Caco-2 (cell line): ENCODE measurements at regions not wholly inside any gene's neighbourhood (a gene's known extent, or its start where the extent isn't known, plus 50 kb on each side); places are given as distances from the start of the nearest gene placed in this dataset.

Experiments
- BruUV-seq: library from RNA; stranded (reverse); fragments of 400-500 nt; replicated peaks from 2 replicates; lab custom pipeline; 2021; lab: Mats Ljungman, UMichigan
- CTCF ChIA-PET: fragments of 300-600 bp; sonication (Branson Sonifier 250); formaldehyde crosslinking; loops from one replicate; lab custom pipeline; 2022; ENCODE audit warnings: antibody characterized with exemption; lab: Charles Lee
- POLR2A ChIA-PET: fragments of 300-600 bp; sonication (Branson Sonifier 250); formaldehyde crosslinking; loops from one replicate; lab custom pipeline; 2022; ENCODE audit warnings: antibody characterized with exemption; lab: Charles Lee
- DNase-seq, 2 experiments: peaks; one replicate each; pipeline versions ENCODE4 v3.0.0 to v3.0.0-alpha.2; 2020 to 2022
- H3K27me3 ChIP-seq: replicated peaks from 2 replicates; pipeline ENCODE4 v1.6.0; 2011; ENCODE audit warnings: low read length; ENCODE audit not compliant: control insufficient read depth, insufficient read depth
- H3K36me3 ChIP-seq: 2 replicates; pipeline ENCODE4 v1.5.1; 2011; ENCODE audit warnings: low read length; ENCODE audit not compliant: control insufficient read depth, insufficient read depth
- H3K4me1 ChIP-seq: fragments of 250-450 bp; sonication (Bioruptor Pico); 2 replicates; pipeline ENCODE4 v1.5.1; 2020; ENCODE audit warnings: mild to moderate bottlenecking
- H3K4me3 ChIP-seq: 2 replicates; pipeline ENCODE4 v1.5.1; 2011; ENCODE audit warnings: low read depth, mild to moderate bottlenecking, control low read depth, low read length
- H3K9me3 ChIP-seq: fragments of 250-450 bp; sonication (Bioruptor Pico); 2 replicates; pipeline ENCODE4 v1.5.1; 2020; ENCODE audit warnings: mild to moderate bottlenecking, moderate library complexity
- H3K27ac Mint-ChIP-seq: one replicate; pipeline ENCODE4 v1.8.0; 2022; ENCODE audit warnings: mixed read lengths; ENCODE audit not compliant: unreplicated experiment
- H3K27me3 Mint-ChIP-seq: one replicate; pipeline ENCODE4 v1.8.0; 2022; ENCODE audit warnings: mixed read lengths; ENCODE audit not compliant: insufficient read depth, unreplicated experiment
- H3K36me3 Mint-ChIP-seq: one replicate; pipeline ENCODE4 v1.8.0; 2022; ENCODE audit warnings: mild to moderate bottlenecking, mixed read lengths; ENCODE audit not compliant: insufficient read depth, unreplicated experiment
- H3K4me1 Mint-ChIP-seq: one replicate; pipeline ENCODE4 v1.8.0; 2022; ENCODE audit warnings: low read depth, mixed read lengths; ENCODE audit not compliant: unreplicated experiment
- H3K4me3 Mint-ChIP-seq: one replicate; pipeline ENCODE4 v1.8.0; 2022; ENCODE audit warnings: mild to moderate bottlenecking, moderate library complexity, mixed read lengths; ENCODE audit not compliant: unreplicated experiment
- H3K9me3 Mint-ChIP-seq: one replicate; pipeline ENCODE4 v1.8.0; 2022; ENCODE audit warnings: mixed read lengths; ENCODE audit not compliant: unreplicated experiment
- CTCF ChIP-seq, 2 experiments: fragments of 200-600 bp in 1 of 2; IDR thresholded peaks; 1 replicate in 1 of 2; 2 replicates in 1 of 2; pipeline versions ENCODE4 v1.5.1 to v1.8.0; 2011 to 2022; ENCODE audit warnings: antibody characterized with exemption in 1 of 2, control low read depth in 1 of 2, inconsistent platforms in 1 of 2, low read depth in 1 of 2, low read length in 1 of 2, mild to moderate bottlenecking in 1 of 2, moderate library complexity in 1 of 2; ENCODE audit not compliant: insufficient read depth in 1 of 2, severe bottlenecking in 1 of 2, unreplicated experiment in 1 of 2
- intact Hi-C: fragments of 100-400 bp; cut with micrococcal nuclease; formaldehyde crosslinking; loops from one replicate; pipeline ENCODE4 v1.10.0; 2022; ENCODE audit not compliant: unreplicated experiment

- BruUV-seq: no TSS peak
Observed at GRCh38 chr14:22483863-22484593, 105.0 kb downstream of the DAD1 start.

GRCh38 chr14:22482782-22483553 is 106.1 kb downstream of the DAD1 start:
- H3K27me3 Mint-ChIP-seq: no peaks in the 10 kb centered on the region
- CTCF ChIA-PET: no interaction called here
- DNase-seq: no peak

More at GRCh38 chr14:22483863-22484593, 105.0 kb downstream of the DAD1 start:
- CTCF ChIA-PET: no interaction called here
- POLR2A ChIA-PET: no interaction called here
- H3K9me3 Mint-ChIP-seq: no peaks in the 10 kb centered on the region
- Histone ChIP-seq H3K4me3 (no peak overlapping the region), H3K9me3 (no peaks in the 10 kb centered on the region), H3K4me1 (peaks cover 13% of the 10 kb centered on the region), H3K27me3 (no peaks in the 10 kb centered on the region), H3K36me3 (no peaks in the 10 kb centered on the region)
- TF ChIP-seq CTCF (IDR thresholded peaks at IDR 0.05; ENCODE audit: insufficient read depth in 1 of 2, low read depth in 1 of 2, low read length in 1 of 2, severe bottlenecking in 1 of 2, unreplicated experiment in 1 of 2): no peak
- H3K4me3 Mint-ChIP-seq: no peak overlapping the region
- peaks cover 12% of the 10 kb centered on the region for H3K4me1 Mint-ChIP-seq
- intact Hi-C loops: no loop called here
- DNase-seq: no peak
- H3K36me3 Mint-ChIP-seq: no peaks in the 10 kb centered on the region
- no peak overlapping the region for H3K27ac Mint-ChIP-seq
- no peaks in the 10 kb centered on the region for H3K27me3 Mint-ChIP-seq

More at GRCh38 chr14:22482782-22483553, 106.1 kb downstream of the DAD1 start:
- H3K9me3 ChIP-seq: no peaks in the 10 kb centered on the region
- Mint-ChIP-seq H3K4me1 (peaks cover 12% of the 10 kb centered on the region), H3K9me3 (no peaks in the 10 kb centered on the region), H3K27ac (no peak overlapping the region), H3K36me3 (no peaks in the 10 kb centered on the region), H3K4me3 (no peak overlapping the region)
- no peaks in the 10 kb centered on the region for H3K36me3 ChIP-seq
- no TSS peak for BruUV-seq
- POLR2A ChIA-PET: no interaction called here
- H3K4me3 ChIP-seq: no peak overlapping the region
- H3K4me1 ChIP-seq: peaks cover 13% of the 10 kb centered on the region
- no peaks in the 10 kb centered on the region for H3K27me3 ChIP-seq
- intact Hi-C loops: no loop called here
- TF ChIP-seq CTCF (IDR thresholded peaks at IDR 0.05; ENCODE audit: insufficient read depth in 1 of 2, low read depth in 1 of 2, low read length in 1 of 2, severe bottlenecking in 1 of 2, unreplicated experiment in 1 of 2): no peak
